ENCODE measurements at regions not wholly inside any gene's neighbourhood (a gene's known extent, or its start where the extent isn't known, plus 50 kb on each side); places are given as distances from the start of the nearest gene placed in this dataset.
"Not testable (repeated sequence)": the region's sequence is repeated elsewhere in the genome, so short reads cannot be mapped to it uniquely, and the experiment has no call there.

GRCh38 chr7:65631236-65631635, 241.6 kb upstream of the VKORC1L1 start:
- not testable (repeated sequence) for DNase-seq

GRCh38 chr7:65633587-65634404, 239.1 kb upstream of the VKORC1L1 start:
- not testable (repeated sequence) for DNase-seq

- not testable (repeated sequence) for DNase-seq
Measured at GRCh38 chr7:65638918-65639317, 234.0 kb upstream of the VKORC1L1 start.

- not testable (repeated sequence) for DNase-seq
Measured at GRCh38 chr7:65639717-65640116, 233.2 kb upstream of the VKORC1L1 start.

- DNase-seq = not testable (repeated sequence)
Measured at GRCh38 chr7:65643498-65643897, 229.4 kb upstream of the VKORC1L1 start.

- DNase-seq = not testable (repeated sequence)
Measured at GRCh38 chr7:65647153-65647964, 225.5 kb upstream of the VKORC1L1 start.

GRCh38 chr7:65651174-65651573, 221.7 kb upstream of the VKORC1L1 start:
- DNase-seq = not testable (repeated sequence)

- not testable (repeated sequence) for DNase-seq
Measured at GRCh38 chr7:65651826-65652592, 220.9 kb upstream of the VKORC1L1 start.

GRCh38 chr7:65652669-65653068, 220.2 kb upstream of the VKORC1L1 start:
- not testable (repeated sequence) for DNase-seq

- not testable (repeated sequence) for DNase-seq
Measured at GRCh38 chr7:65656494-65657188, 216.2 kb upstream of the VKORC1L1 start.

- DNase-seq = not testable (repeated sequence)
Measured at GRCh38 chr7:65683362-65683761, 189.5 kb upstream of the VKORC1L1 start.

GRCh38 chr7:65699026-65699714, 173.7 kb upstream of the VKORC1L1 start:
- DNase-seq = not testable (repeated sequence)

- not testable (repeated sequence) for DNase-seq
Measured at GRCh38 chr7:65699715-65700356, 173.0 kb upstream of the VKORC1L1 start.

- not testable (repeated sequence) for DNase-seq
Measured at GRCh38 chr7:65719123-65719798, 153.6 kb upstream of the VKORC1L1 start.

GRCh38 chr7:65722361-65722792, 150.5 kb upstream of the VKORC1L1 start:
- DNase-seq = peak; percentile 60

GRCh38 chr7:65727182-65727581, 145.7 kb upstream of the VKORC1L1 start:
- DNase-seq = not testable (repeated sequence)

- no peak for DNase-seq
Measured at GRCh38 chr7:65731129-65731528, 141.7 kb upstream of the VKORC1L1 start.

- no peak for DNase-seq
Measured at GRCh38 chr7:65731562-65732035, 141.3 kb upstream of the VKORC1L1 start.

GRCh38 chr7:65744406-65744805, 128.5 kb upstream of the VKORC1L1 start:
- DNase-seq = no peak

GRCh38 chr7:65746398-65746669, 126.5 kb upstream of the VKORC1L1 start:
- DNase-seq = no peak

All from central memory CD4-positive, alpha-beta T cell (primary cell).